Fibroblast of lung (primary cell): ENCODE measurements at regions not wholly inside any gene's neighbourhood (a gene's known extent, or its start where the extent isn't known, plus 50 kb on each side); places are given as distances from the start of the nearest gene placed in this dataset.

Experiments used
- DNase-seq, 2 donors: peaks; one replicate each; pipeline versions ENCODE4 v3.0.0 to v3.0.0-alpha.2; 2010; ENCODE audit warnings: low read depth in 2 of 2
- H2AFZ ChIP-seq: 2 replicates; pipeline ENCODE4 v1.5.1; 2012; ENCODE audit warnings: low read length, control low read depth, inconsistent platforms
- H3K27ac ChIP-seq: 2 replicates; pipeline ENCODE4 v1.5.1; 2011; ENCODE audit warnings: low read length, control low read depth; ENCODE audit not compliant: insufficient read depth
- H3K27me3 ChIP-seq: 2 replicates; pipeline ENCODE4 v1.5.1; 2011; ENCODE audit warnings: mild to moderate bottlenecking, low read length; ENCODE audit not compliant: control insufficient read depth, insufficient read depth
- H3K36me3 ChIP-seq: 2 replicates; pipeline ENCODE4 v1.5.1; 2011; ENCODE audit warnings: low read length; ENCODE audit not compliant: control insufficient read depth, insufficient read depth
- H3K4me1 ChIP-seq: 2 replicates; pipeline ENCODE4 v1.5.1; 2011; ENCODE audit warnings: low read length; ENCODE audit not compliant: control insufficient read depth, insufficient read depth; ENCODE audit errors: extremely low read depth
- H3K4me2 ChIP-seq: 2 replicates; pipeline ENCODE4 v1.5.1; 2011; ENCODE audit warnings: low read length, control low read depth; ENCODE audit not compliant: insufficient read depth; ENCODE audit errors: extremely low read depth
- H3K4me3 ChIP-seq, 4 experiments: fragments of 200-600 bp in 1 of 4; sonication (generic) in 1 of 4; replicated peaks in 1 of 4; 2 replicates each; pipeline ENCODE4 v1.5.1; 2011 to 2016; ENCODE audit warnings: low read length in 4 of 4, low read depth in 3 of 4, mild to moderate bottlenecking in 3 of 4, control low read depth in 2 of 4, inconsistent platforms in 1 of 4, mixed read lengths in 1 of 4; ENCODE audit not compliant: insufficient read depth in 1 of 4; ENCODE audit errors: control extremely low read depth in 1 of 4
- H3K79me2 ChIP-seq: 2 replicates; pipeline ENCODE4 v1.5.1; 2012; ENCODE audit warnings: mild to moderate bottlenecking, low read length, inconsistent platforms; ENCODE audit not compliant: control insufficient read depth, insufficient read depth
- H3K9ac ChIP-seq: 2 replicates; pipeline ENCODE4 v1.5.1; 2011; ENCODE audit warnings: mild to moderate bottlenecking, low read length, control low read depth; ENCODE audit not compliant: insufficient read depth
- H3K9me3 ChIP-seq: 2 replicates; pipeline ENCODE4 v1.5.1; 2012; ENCODE audit warnings: low read depth, low read length; ENCODE audit not compliant: control insufficient read depth, insufficient read depth
- H4K20me1 ChIP-seq: 2 replicates; pipeline ENCODE4 v1.5.1; 2011; ENCODE audit warnings: low read length; ENCODE audit not compliant: control insufficient read depth, insufficient read depth; ENCODE audit errors: extremely low read depth
- EZH2 ChIP-seq: IDR thresholded peaks from 2 replicates; pipeline ENCODE4 v1.5.1; 2012; ENCODE audit warnings: low read length, control low read depth, mild to moderate bottlenecking; ENCODE audit errors: missing control alignments
- TF ChIP-seq, protein P1 (sequence below), 2 donors: IDR thresholded peaks in 1 of 2; conservative IDR thresholded peaks in 1 of 2; 1 replicate in 1 of 2; 2 replicates in 1 of 2; pipeline ENCODE4 v1.5.1; 2011 to 2012; ENCODE audit warnings: low read length in 2 of 2, control low read depth in 1 of 2, inconsistent platforms in 1 of 2, low read depth in 1 of 2, mild to moderate bottlenecking in 1 of 2

DNA sequence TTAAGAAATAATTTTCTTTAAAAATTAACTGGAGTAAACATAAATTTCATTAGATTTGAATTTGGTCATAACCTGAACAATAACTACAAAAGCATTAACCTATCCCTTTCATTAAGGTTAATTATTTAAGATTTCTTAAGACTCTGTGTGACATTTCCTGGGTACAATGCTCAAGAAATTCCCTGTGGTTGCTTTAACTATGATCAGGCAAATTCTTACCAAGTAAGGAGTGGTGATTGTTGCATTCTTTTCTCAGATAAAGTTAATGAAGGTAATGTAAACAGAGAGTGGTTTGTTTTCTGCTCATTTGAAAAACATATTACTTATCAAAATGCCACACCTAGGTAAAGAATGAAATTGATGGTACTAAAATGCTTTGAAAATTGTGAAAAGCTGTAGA, 114.8 kb upstream of the MIR17HG start:
- H3K4me2 ChIP-seq, result no peak overlapping the region
- no peak overlapping the region for H3K4me3 ChIP-seq
- H2AFZ ChIP-seq, result no peak overlapping the region
- no peak for TF ChIP-seq EZH2
- TF ChIP-seq, protein P1, sequence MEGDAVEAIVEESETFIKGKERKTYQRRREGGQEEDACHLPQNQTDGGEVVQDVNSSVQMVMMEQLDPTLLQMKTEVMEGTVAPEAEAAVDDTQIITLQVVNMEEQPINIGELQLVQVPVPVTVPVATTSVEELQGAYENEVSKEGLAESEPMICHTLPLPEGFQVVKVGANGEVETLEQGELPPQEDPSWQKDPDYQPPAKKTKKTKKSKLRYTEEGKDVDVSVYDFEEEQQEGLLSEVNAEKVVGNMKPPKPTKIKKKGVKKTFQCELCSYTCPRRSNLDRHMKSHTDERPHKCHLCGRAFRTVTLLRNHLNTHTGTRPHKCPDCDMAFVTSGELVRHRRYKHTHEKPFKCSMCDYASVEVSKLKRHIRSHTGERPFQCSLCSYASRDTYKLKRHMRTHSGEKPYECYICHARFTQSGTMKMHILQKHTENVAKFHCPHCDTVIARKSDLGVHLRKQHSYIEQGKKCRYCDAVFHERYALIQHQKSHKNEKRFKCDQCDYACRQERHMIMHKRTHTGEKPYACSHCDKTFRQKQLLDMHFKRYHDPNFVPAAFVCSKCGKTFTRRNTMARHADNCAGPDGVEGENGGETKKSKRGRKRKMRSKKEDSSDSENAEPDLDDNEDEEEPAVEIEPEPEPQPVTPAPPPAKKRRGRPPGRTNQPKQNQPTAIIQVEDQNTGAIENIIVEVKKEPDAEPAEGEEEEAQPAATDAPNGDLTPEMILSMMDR (conservative IDR thresholded peaks at IDR 0.05 in 1 of 2, IDR thresholded peaks at IDR 0.05 in 1 of 2; ENCODE audit: low read depth in 1 of 2, low read length in 2 of 2), result no peak
- H3K4me1 ChIP-seq, result no peaks in the 10 kb centered on the region
- H3K9ac ChIP-seq, result no peak overlapping the region
- no peak overlapping the region for H3K27ac ChIP-seq
- peak in 1 of 2 donors; percentile 4 for DNase-seq
- H3K27me3 ChIP-seq, result no peaks in the 10 kb centered on the region
- no peaks in the 10 kb centered on the region for H3K9me3 ChIP-seq
- no peaks in the 10 kb centered on the region for H4K20me1 ChIP-seq
- no peaks in the 10 kb centered on the region for H3K36me3 ChIP-seq
- H3K79me2 ChIP-seq, result no peaks in the 10 kb centered on the region

- Histone ChIP-seq H4K20me1 (no peaks in the 10 kb centered on the region), H3K9ac (no peak overlapping the region), H3K27me3 (no peaks in the 10 kb centered on the region), H3K4me2 (no peak overlapping the region), H3K79me2 (no peaks in the 10 kb centered on the region), H2AFZ (no peak overlapping the region), H3K27ac (no peak overlapping the region), H3K4me3 (no peak overlapping the region), H3K4me1 (no peaks in the 10 kb centered on the region), H3K9me3 (no peaks in the 10 kb centered on the region), H3K36me3 (no peaks in the 10 kb centered on the region)
- TF ChIP-seq, protein P1 (conservative IDR thresholded peaks at IDR 0.05 in 1 of 2, IDR thresholded peaks at IDR 0.05 in 1 of 2; ENCODE audit: low read depth in 1 of 2, low read length in 2 of 2), result no peak
- TF ChIP-seq EZH2, result no peak
- DNase-seq, result no peak
Observed at GRCh38 chr13:91233291-91233690, 114.2 kb upstream of the MIR17HG start.

- TF ChIP-seq, protein P1 (conservative IDR thresholded peaks at IDR 0.05 in 1 of 2, IDR thresholded peaks at IDR 0.05 in 1 of 2; ENCODE audit: low read depth in 1 of 2, low read length in 2 of 2), result no peak
- no peak for TF ChIP-seq EZH2
- no peak overlapping the region for H3K4me3 ChIP-seq
- H3K9ac ChIP-seq, result no peak overlapping the region
- no peak overlapping the region for H2AFZ ChIP-seq
- H4K20me1 ChIP-seq, result no peaks in the 10 kb centered on the region
- no peak for DNase-seq
- H3K36me3 ChIP-seq, result no peaks in the 10 kb centered on the region
- H3K9me3 ChIP-seq, result no peaks in the 10 kb centered on the region
- H3K27me3 ChIP-seq, result no peaks in the 10 kb centered on the region
- H3K4me2 ChIP-seq, result no peak overlapping the region
- H3K4me1 ChIP-seq, result no peaks in the 10 kb centered on the region
- H3K79me2 ChIP-seq, result no peaks in the 10 kb centered on the region
- no peak overlapping the region for H3K27ac ChIP-seq
Observed at GRCh38 chr13:91236182-91236581, 111.3 kb upstream of the MIR17HG start.
